ENCODE measurements at regions not wholly inside any gene's neighbourhood (a gene's known extent, or its start where the extent isn't known, plus 50 kb on each side); places are given as distances from the start of the nearest gene placed in this dataset.

DNA sequence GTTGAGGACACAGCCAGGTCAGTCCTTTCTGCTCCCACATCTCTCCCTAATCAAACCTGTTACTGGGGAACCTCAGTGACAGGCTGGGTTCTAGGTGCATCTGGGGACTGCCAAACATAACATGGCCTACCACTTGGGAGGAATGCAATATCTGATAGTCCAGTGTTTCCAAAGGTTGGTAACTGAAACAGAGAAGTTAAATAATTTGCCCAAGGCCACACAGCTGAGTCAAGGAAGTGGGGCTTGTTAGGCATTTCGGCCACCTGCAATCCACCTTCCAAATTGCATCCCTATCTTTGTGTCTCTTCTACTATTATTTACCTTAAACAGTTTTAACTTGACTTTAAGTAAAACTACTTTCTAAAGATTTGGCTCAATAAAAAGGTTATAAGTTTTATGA is 731.3 kb downstream of the UQCRFS1 start:
- TF ChIP-seq SP1 (IDR thresholded peaks at IDR 0.05) (no peak), HDGF (IDR thresholded peaks at IDR 0.05; ENCODE audit: borderline replicate concordance) (no peak), FOXM1 (IDR thresholded peaks at IDR 0.05; ENCODE audit: borderline replicate concordance) (no peak)
